ENCODE measurements at regions not wholly inside any gene's neighbourhood (a gene's known extent, or its start where the extent isn't known, plus 50 kb on each side); places are given as distances from the start of the nearest gene placed in this dataset.

GRCh38 chr15:38076786-38077185 is 142.3 kb downstream of the TMCO5A start:
- TF ChIP-seq, protein P1, sequence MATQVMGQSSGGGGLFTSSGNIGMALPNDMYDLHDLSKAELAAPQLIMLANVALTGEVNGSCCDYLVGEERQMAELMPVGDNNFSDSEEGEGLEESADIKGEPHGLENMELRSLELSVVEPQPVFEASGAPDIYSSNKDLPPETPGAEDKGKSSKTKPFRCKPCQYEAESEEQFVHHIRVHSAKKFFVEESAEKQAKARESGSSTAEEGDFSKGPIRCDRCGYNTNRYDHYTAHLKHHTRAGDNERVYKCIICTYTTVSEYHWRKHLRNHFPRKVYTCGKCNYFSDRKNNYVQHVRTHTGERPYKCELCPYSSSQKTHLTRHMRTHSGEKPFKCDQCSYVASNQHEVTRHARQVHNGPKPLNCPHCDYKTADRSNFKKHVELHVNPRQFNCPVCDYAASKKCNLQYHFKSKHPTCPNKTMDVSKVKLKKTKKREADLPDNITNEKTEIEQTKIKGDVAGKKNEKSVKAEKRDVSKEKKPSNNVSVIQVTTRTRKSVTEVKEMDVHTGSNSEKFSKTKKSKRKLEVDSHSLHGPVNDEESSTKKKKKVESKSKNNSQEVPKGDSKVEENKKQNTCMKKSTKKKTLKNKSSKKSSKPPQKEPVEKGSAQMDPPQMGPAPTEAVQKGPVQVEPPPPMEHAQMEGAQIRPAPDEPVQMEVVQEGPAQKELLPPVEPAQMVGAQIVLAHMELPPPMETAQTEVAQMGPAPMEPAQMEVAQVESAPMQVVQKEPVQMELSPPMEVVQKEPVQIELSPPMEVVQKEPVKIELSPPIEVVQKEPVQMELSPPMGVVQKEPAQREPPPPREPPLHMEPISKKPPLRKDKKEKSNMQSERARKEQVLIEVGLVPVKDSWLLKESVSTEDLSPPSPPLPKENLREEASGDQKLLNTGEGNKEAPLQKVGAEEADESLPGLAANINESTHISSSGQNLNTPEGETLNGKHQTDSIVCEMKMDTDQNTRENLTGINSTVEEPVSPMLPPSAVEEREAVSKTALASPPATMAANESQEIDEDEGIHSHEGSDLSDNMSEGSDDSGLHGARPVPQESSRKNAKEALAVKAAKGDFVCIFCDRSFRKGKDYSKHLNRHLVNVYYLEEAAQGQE (IDR thresholded peaks at IDR 0.05; ENCODE audit: borderline replicate concordance) = no peak
- TF ChIP-seq EP300 (conservative IDR thresholded peaks at IDR 0.05; ENCODE audit: poor library complexity, severe bottlenecking) (no peak), CTCF (IDR thresholded peaks at IDR 0.05; ENCODE audit: poor library complexity, severe bottlenecking) (no peak), RAD21 (conservative IDR thresholded peaks at IDR 0.05) (no peak), SMC3 (conservative IDR thresholded peaks at IDR 0.05; ENCODE audit: poor library complexity) (no peak), MXI1 (conservative IDR thresholded peaks at IDR 0.05; ENCODE audit: poor library complexity, severe bottlenecking) (no peak), EZH2 (IDR thresholded peaks at IDR 0.05; ENCODE audit: borderline replicate concordance, insufficient read depth, low read length, poor library complexity, severe bottlenecking) (no peak), POLR2AphosphoS5 (IDR thresholded peaks at IDR 0.05) (no peak), TAF1 (IDR thresholded peaks at IDR 0.05; ENCODE audit: low read depth) (no peak)
- Histone ChIP-seq H3K4me2 (ENCODE audit: low read length) (no peak overlapping the region), H3K9me2 (ENCODE audit: insufficient read depth, low read length) (no peaks in the 10 kb centered on the region), H2AFZ (ENCODE audit: low read depth, low read length) (no peak overlapping the region), H4K20me1 (ENCODE audit: insufficient read depth) (no peaks in the 10 kb centered on the region), H3K36me3 (ENCODE audit: insufficient read depth, low read length) (no peaks in the 10 kb centered on the region), H3K27ac (ENCODE audit: low read length) (no peak overlapping the region), H3K9ac (ENCODE audit: low read length) (no peak overlapping the region), H3K9me3 (ENCODE audit: low read length) (no peaks in the 10 kb centered on the region), H3F3A (ENCODE audit: insufficient read depth, low read length, poor library complexity, severe bottlenecking) (peaks cover 5% of the 10 kb centered on the region), H3K4me3 (ENCODE audit: low read length) (no peak overlapping the region), H3K79me2 (replicated peaks; ENCODE audit: insufficient read depth, low read length) (no peaks in the 10 kb centered on the region), H3K27me3 (ENCODE audit: insufficient read depth, low read depth, low read length) (no peaks in the 10 kb centered on the region)

- TF ChIP-seq TAF1 (IDR thresholded peaks at IDR 0.05; ENCODE audit: low read depth) = no peak
- TF ChIP-seq RAD21 (conservative IDR thresholded peaks at IDR 0.05) = no peak
- no peak for TF ChIP-seq EZH2 (IDR thresholded peaks at IDR 0.05; ENCODE audit: borderline replicate concordance, insufficient read depth, low read length, poor library complexity, severe bottlenecking)
- no peak for TF ChIP-seq POLR2AphosphoS5 (IDR thresholded peaks at IDR 0.05)
- no peak for TF ChIP-seq MXI1 (conservative IDR thresholded peaks at IDR 0.05; ENCODE audit: poor library complexity, severe bottlenecking)
- TF ChIP-seq CTCF (IDR thresholded peaks at IDR 0.05; ENCODE audit: poor library complexity, severe bottlenecking) = no peak
- no peak for TF ChIP-seq SMC3 (conservative IDR thresholded peaks at IDR 0.05; ENCODE audit: poor library complexity)
- TF ChIP-seq, protein P1 (IDR thresholded peaks at IDR 0.05; ENCODE audit: borderline replicate concordance) = no peak
- no peak for TF ChIP-seq EP300 (conservative IDR thresholded peaks at IDR 0.05; ENCODE audit: poor library complexity, severe bottlenecking)
Observed at GRCh38 chr15:38079236-38079635, 144.8 kb downstream of the TMCO5A start.

More at GRCh38 chr15:38079236-38079635, 144.8 kb downstream of the TMCO5A start:
- no peaks in the 10 kb centered on the region for H3K9me2 ChIP-seq (ENCODE audit: insufficient read depth, low read length)
- no peak overlapping the region for H3K4me3 ChIP-seq (ENCODE audit: low read length)
- H2AFZ ChIP-seq (ENCODE audit: low read depth, low read length) = no peak overlapping the region
- H3K27me3 ChIP-seq (ENCODE audit: insufficient read depth, low read depth, low read length) = no peaks in the 10 kb centered on the region
- H3K9me3 ChIP-seq (ENCODE audit: low read length) = no peaks in the 10 kb centered on the region
- no peaks in the 10 kb centered on the region for H4K20me1 ChIP-seq (ENCODE audit: insufficient read depth)
- no peak overlapping the region for H3K27ac ChIP-seq (ENCODE audit: low read length)
- H3F3A ChIP-seq (ENCODE audit: insufficient read depth, low read length, poor library complexity, severe bottlenecking) = no peaks in the 10 kb centered on the region
- no peak overlapping the region for H3K4me2 ChIP-seq (ENCODE audit: low read length)
- H3K36me3 ChIP-seq (ENCODE audit: insufficient read depth, low read length) = no peaks in the 10 kb centered on the region
- no peaks in the 10 kb centered on the region for H3K79me2 ChIP-seq (replicated peaks; ENCODE audit: insufficient read depth, low read length)
- no peak overlapping the region for H3K9ac ChIP-seq (ENCODE audit: low read length)

Data from neural cell (in vitro differentiated cells).